ENCODE measurements at regions not wholly inside any gene's neighbourhood (a gene's known extent, or its start where the extent isn't known, plus 50 kb on each side); places are given as distances from the start of the nearest gene placed in this dataset.

DNA sequence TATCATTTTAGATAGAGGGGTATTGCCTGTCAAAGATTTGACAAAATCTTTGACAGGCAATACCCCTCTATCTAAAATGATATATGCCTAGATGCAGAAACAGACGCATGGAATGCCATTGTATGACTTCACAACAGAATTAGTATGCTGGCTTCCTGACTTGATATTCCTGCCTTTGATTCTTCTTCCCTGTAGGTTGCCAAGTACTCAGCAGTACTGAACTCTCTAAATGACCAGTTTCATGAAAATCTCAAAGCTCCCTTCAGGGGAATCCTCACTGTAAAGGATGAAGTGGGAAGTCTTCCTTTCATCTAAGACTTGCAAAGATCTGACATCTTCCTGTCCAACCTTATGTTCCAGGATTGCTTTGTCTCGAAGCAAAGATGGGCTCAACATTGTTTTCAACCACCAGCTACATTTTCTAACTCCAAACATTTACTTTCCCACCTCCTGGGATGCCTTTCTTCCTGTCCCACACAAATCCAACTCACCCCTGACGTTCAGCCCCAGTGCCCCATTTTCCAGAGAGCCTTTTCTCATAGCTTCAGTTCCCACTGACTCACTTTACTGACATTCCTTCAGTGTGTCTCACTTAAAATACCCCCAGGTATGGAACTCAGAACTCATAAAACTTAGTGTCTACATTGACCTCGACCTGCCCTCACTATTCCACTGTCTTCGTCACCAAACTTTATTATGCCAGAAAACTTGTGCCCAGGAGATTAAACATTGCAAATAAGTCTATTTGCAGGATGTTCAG is 67.3 kb upstream of the KCNJ6 start:
- H3K27me3 ChIP-seq (ENCODE audit: control insufficient read depth, insufficient read depth, low read length): peaks cover 6% of the 10 kb centered on the region
- ATAC-seq (ENCODE audit: low read depth): no peak
- dilution Hi-C loops (cut with HindIII; ENCODE audit: low sequenced_read_pairs, unreplicated experiment): no loop called here

More for the DNA sequence above, 67.3 kb upstream of the KCNJ6 start:
- H4K8ac ChIP-seq (ENCODE audit: low read depth in 2 of 2, low read length in 2 of 2): no peak overlapping the region
- no peak overlapping the region for H3K4me3 ChIP-seq (ENCODE audit: insufficient read depth, low read depth, low read length)
- no peaks in the 10 kb centered on the region for H3K36me3 ChIP-seq (ENCODE audit: control insufficient read depth, insufficient read depth, low read length)
- no peak overlapping the region for H3K4ac ChIP-seq (ENCODE audit: low read depth, low read length)
- H2AK9ac ChIP-seq (replicated peaks; ENCODE audit: low read depth, low read length, poor library complexity): no peak overlapping the region
- POLR2A ChIA-PET (ENCODE audit: unreplicated experiment): no interaction called here
- no peak overlapping the region for H4K91ac ChIP-seq (ENCODE audit: insufficient read depth, low read depth, low read length)
- no peak overlapping the region for H3K18ac ChIP-seq (ENCODE audit: low read depth, low read length)
- 42% methylated on average over 2 of the region's 5 CpGs; no CpG with 5 or more reads in 1 of the 2 experiments for WGBS, 2 experiments (ENCODE audit: extremely low coverage in 2 of 2, insufficient read length in 1 of 2)
- H3K9me3 ChIP-seq (ENCODE audit: control insufficient read depth, insufficient read depth, low read length): no peaks in the 10 kb centered on the region
- TF ChIP-seq CHD1 (IDR thresholded peaks at IDR 0.05; ENCODE audit: low read depth, low read length): no peak
- TF ChIP-seq, protein P1, sequence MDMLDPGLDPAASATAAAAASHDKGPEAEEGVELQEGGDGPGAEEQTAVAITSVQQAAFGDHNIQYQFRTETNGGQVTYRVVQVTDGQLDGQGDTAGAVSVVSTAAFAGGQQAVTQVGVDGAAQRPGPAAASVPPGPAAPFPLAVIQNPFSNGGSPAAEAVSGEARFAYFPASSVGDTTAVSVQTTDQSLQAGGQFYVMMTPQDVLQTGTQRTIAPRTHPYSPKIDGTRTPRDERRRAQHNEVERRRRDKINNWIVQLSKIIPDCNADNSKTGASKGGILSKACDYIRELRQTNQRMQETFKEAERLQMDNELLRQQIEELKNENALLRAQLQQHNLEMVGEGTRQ (IDR thresholded peaks at IDR 0.05; ENCODE audit: low read depth, low read length): no peak
- TF ChIP-seq, protein P2, sequence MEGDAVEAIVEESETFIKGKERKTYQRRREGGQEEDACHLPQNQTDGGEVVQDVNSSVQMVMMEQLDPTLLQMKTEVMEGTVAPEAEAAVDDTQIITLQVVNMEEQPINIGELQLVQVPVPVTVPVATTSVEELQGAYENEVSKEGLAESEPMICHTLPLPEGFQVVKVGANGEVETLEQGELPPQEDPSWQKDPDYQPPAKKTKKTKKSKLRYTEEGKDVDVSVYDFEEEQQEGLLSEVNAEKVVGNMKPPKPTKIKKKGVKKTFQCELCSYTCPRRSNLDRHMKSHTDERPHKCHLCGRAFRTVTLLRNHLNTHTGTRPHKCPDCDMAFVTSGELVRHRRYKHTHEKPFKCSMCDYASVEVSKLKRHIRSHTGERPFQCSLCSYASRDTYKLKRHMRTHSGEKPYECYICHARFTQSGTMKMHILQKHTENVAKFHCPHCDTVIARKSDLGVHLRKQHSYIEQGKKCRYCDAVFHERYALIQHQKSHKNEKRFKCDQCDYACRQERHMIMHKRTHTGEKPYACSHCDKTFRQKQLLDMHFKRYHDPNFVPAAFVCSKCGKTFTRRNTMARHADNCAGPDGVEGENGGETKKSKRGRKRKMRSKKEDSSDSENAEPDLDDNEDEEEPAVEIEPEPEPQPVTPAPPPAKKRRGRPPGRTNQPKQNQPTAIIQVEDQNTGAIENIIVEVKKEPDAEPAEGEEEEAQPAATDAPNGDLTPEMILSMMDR (conservative IDR thresholded peaks at IDR 0.05; ENCODE audit: low read depth, low read length): no peak
- TF ChIP-seq MAFK (IDR thresholded peaks at IDR 0.05; ENCODE audit: low read depth, low read length): no peak
- no peak for TF ChIP-seq RAD21 (IDR thresholded peaks at IDR 0.05; ENCODE audit: low read length)
- no peak for TF ChIP-seq MXI1 (IDR thresholded peaks at IDR 0.05; ENCODE audit: borderline replicate concordance, low read depth, low read length)
- TF ChIP-seq RFX5 (IDR thresholded peaks at IDR 0.05; ENCODE audit: low read depth, low read length): no peak
- no peak for TF ChIP-seq BHLHE40 (IDR thresholded peaks at IDR 0.05; ENCODE audit: low read depth, low read length)
- TF ChIP-seq RCOR1 (IDR thresholded peaks at IDR 0.05; ENCODE audit: insufficient replicate concordance, low read length): no peak
- TF ChIP-seq NFE2L2 (IDR thresholded peaks at IDR 0.05; ENCODE audit: low read depth, low read length): no peak
- no peak for TF ChIP-seq POLR2A (IDR thresholded peaks at IDR 0.05; ENCODE audit: low read depth, low read length)
- TF ChIP-seq MAZ (IDR thresholded peaks at IDR 0.05; ENCODE audit: borderline replicate concordance, low read depth, low read length): no peak
- TF ChIP-seq CEBPB (IDR thresholded peaks at IDR 0.05; ENCODE audit: low read depth, low read length): no peak
- H2BK20ac ChIP-seq (ENCODE audit: low read depth, low read length): no peak overlapping the region
- H3K9ac ChIP-seq (ENCODE audit: low read depth, low read length): no peak overlapping the region
- H2AFZ ChIP-seq (replicated peaks; ENCODE audit: low read length, poor library complexity): no peak overlapping the region
- no peak overlapping the region for H3K27ac ChIP-seq (ENCODE audit: insufficient read depth, low read length)
- H3K4me2 ChIP-seq (ENCODE audit: low read depth, low read length): no peak overlapping the region
- H3K79me1 ChIP-seq (ENCODE audit: low read depth in 1 of 2, low read length in 2 of 2): no peaks in the 10 kb centered on the region
- in situ Hi-C loops (cut with MboI; ENCODE audit: low sequenced_read_pairs) (no loop called here), intact Hi-C loops (cut with micrococcal nuclease) (no loop called here)
- no TSS peak for BruUV-seq (replicated peaks)
- no peak overlapping the region for H2BK15ac ChIP-seq (ENCODE audit: low read depth, low read length)
- H3K23ac ChIP-seq (ENCODE audit: low read depth, low read length): no peak overlapping the region
- DNase-seq: no peak
- H3K9me1 ChIP-seq (ENCODE audit: insufficient read depth, low read length): no peaks in the 10 kb centered on the region
- H2BK5ac ChIP-seq (ENCODE audit: low read depth, low read length, poor library complexity, severe bottlenecking): no peak overlapping the region
- H3K4me1 ChIP-seq (ENCODE audit: control insufficient read depth, insufficient read depth, low read length): no peaks in the 10 kb centered on the region
- no peak overlapping the region for H3K14ac ChIP-seq (replicated peaks; ENCODE audit: low read depth, low read length)
- no peaks in the 10 kb centered on the region for H4K20me1 ChIP-seq (ENCODE audit: insufficient read depth, low read length)
- no peak overlapping the region for H2AK5ac ChIP-seq (ENCODE audit: low read depth, low read length)
- H2BK120ac ChIP-seq (ENCODE audit: low read depth, low read length): no peak overlapping the region
- H3K56ac ChIP-seq (ENCODE audit: extremely low read depth, insufficient read depth, low read length): no peak overlapping the region
- H4K5ac ChIP-seq (ENCODE audit: low read depth, low read length): no peak overlapping the region
- CTCF ChIA-PET: no interaction called here

All from IMR-90 (cell line).